ENCODE measurements at regions not wholly inside any gene's neighbourhood (a gene's known extent, or its start where the extent isn't known, plus 50 kb on each side); places are given as distances from the start of the nearest gene placed in this dataset.

DNA sequence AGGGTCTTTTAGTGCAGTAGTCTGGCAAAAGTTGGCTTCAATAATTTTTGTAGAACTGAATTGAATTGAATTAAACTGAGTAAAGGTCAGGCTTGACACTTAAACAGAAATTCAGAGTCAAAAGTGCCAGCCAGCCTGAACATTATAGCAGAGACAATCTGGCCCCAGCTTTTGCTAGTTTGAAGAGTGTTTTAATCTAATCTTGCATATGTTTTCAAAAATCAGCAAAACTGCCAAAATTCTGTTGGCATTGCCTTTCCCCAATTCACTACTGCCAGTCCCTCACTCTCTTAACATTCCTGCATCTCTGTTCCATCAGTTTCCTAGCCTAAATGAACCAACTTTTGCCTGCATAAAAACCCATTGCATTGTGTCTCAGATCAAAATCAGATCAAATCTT lies 403.8 kb downstream of the NUF2 start:
- in situ Hi-C loops (cut with HindIII; ENCODE audit: low sequenced_read_pairs): no loop called here

DNA sequence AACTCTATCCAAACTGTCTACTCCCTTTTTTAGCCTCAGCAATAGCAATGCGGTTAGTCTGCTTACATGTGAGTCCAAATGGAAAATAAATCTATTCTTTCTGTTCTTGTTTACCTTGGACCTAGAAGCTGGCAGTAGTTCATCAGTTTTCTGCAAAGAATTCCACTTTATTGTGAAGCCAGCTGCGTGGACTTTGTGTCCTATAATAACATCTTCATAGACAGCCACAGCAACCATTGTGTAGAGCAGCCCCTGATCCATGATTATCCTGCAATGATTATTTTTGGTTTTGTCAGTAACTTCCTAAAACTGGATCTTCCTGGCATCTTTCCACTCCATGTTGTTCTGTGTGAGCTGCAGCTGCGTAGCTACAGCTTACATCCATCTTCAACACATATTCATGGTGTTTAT lies 408.7 kb downstream of the NUF2 start:
- in situ Hi-C loops (cut with HindIII; ENCODE audit: low sequenced_read_pairs): no loop called here

DNA sequence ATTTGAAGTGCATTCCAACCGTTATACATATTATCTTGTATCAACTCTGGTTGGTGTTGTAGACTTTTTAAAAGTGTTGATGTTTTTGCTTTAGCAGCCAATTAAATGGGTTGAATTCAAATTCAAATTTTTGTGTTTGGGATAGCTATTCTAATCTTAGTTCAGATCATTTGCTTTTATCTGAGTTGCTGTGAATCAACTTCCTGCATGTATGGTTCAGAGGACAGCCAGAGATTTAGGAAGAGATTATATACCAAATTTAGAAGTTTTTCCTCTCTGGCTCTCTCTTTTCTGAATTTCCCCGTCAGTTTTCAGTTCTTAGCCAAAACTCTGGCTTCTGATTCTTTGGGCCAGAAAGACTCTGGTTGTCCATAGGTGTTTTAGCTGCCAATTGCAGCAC lies 415.5 kb downstream of the NUF2 start:
- in situ Hi-C loops (cut with HindIII; ENCODE audit: low sequenced_read_pairs): no loop called here

DNA sequence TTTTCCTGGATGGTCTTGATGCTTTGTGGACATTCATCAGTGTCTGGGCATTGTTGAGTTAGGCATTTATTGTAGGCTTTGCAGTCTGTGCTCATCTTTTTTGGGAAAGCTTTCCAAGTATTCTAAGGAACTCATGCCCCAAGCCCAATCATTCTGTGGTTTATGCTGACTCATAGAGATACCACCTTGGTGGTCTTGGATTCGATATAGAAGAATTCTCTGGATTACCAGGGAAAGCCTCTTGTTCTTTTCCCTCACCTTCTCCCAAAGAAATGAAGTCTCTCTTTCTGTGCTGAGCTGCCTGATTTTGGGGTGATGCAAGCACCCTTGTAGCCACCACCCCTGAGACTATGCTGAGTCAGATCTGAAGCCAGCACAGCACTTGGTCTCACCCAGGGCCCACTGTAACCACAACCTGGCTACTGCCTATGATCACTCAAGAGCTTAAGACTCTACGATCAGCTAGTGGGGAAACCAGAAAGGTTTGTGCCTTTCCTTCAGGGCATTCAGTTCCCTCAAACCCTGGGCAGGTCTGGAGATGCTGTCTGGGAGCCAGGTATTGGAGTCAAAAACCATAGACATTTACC lies 422.6 kb downstream of the NUF2 start:
- in situ Hi-C loops (cut with HindIII; ENCODE audit: low sequenced_read_pairs): no loop called here

DNA sequence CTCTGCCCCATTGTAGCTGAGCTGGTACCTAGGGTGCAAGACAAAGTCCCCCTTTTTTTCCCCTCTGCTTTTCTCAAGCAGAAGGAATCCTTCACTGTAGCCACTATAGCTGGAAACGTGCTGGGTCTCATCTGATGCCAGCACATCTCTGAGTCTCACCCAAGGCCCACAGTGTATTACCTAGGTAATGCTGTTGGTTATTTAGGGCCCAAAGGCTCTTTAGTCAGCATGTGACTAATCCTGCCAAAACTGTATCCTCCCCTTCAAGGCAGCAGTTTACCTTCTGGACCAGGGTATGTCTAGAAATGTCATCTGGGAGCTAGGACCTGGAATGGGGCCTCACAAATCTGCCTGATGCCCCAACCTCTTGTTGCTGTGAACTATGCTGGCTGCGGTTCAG lies 423.4 kb downstream of the NUF2 start:
- in situ Hi-C loops (cut with HindIII; ENCODE audit: low sequenced_read_pairs): no loop called here

DNA sequence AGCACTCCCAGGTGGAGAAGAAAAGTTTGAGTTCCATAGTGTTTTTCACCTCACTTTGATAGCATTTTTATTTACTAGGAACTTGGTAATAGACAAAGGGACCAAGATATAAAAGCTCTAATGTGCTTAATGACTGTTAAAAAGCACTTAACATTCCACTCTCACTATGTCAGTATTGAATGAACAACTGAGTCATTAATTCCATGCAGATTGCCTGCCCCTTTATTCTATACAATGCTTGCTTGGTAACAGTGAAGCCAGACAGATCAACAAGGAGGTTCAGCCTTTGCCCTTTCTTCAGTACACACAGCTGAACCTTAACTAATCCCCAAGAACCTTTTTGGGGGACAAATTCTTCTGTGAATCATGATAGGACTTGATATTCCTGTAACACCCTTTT lies 425.5 kb downstream of the NUF2 start:
- in situ Hi-C loops (cut with HindIII; ENCODE audit: low sequenced_read_pairs): no loop called here

DNA sequence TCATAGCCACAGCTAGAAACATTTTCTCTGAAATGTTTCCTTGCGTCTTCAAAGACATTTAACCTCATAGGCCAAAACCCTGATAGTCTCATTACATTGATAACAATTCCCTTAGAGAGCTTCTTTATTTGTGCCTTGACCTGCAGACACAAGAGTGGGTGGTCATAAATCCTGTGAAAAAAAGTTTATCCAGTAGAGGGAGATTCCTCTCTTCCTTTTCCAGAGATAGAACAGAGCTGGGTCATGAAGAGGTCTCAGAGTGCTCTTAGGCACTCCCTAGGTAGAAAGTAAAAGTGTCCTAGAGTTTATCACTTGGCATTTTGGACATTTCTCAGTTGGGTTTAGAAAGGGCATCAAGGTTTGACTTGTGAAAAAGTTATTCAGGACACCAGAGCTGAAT lies 426.1 kb downstream of the NUF2 start:
- in situ Hi-C loops (cut with HindIII; ENCODE audit: low sequenced_read_pairs): no loop called here

DNA sequence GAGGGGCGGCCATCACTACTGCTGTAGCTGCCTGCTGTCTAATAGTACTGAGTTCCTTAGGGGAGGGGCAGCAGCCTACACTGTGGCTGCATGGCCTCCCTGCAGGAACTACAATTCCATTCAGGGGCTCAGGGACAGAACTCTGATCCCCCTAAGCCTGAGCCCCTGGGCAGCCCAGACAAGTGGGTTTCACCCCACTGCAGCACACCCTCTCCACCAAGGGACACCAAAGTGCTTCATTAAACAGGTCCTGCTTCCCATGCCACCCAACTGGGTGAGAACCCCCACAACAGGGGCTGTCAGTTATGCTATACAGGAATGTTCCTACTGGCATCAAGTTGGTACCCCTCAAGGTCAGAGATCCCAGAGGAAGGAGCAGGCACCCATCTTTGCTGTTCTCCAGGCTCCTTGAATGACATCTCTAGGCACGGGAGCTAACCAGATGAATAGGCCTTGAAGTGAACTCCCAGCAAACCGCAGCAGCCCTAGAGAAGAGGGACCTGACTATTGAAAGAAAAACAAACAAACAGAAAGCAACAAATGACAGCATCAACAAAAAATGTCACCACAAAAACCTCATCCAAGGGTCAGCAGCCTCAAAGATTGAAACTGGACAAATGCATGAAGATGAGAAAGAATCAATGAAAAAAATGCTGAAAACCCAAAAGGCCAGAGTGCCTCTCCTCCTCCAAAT lies 437.4 kb downstream of the NUF2 start:
- in situ Hi-C loops (cut with HindIII; ENCODE audit: low sequenced_read_pairs): no loop called here

DNA sequence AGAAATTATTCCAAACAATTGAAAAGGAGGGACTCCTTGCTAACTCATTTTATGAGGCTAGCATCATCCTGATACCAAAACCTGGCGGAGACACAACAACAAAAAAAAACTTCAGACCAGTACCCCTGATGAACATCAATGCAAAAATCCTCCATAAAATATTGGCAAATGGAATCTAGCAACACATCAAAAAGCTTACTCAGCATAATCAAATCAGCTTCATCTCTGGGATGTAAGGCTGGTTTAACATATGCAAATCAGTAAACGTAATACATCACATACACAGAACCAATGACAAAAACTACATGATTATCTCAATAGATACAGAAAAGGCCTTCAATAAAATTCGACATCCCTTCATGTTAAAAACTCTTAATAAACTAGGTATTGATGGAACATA lies 440.1 kb downstream of the NUF2 start:
- in situ Hi-C loops (cut with HindIII; ENCODE audit: low sequenced_read_pairs): no loop called here

DNA sequence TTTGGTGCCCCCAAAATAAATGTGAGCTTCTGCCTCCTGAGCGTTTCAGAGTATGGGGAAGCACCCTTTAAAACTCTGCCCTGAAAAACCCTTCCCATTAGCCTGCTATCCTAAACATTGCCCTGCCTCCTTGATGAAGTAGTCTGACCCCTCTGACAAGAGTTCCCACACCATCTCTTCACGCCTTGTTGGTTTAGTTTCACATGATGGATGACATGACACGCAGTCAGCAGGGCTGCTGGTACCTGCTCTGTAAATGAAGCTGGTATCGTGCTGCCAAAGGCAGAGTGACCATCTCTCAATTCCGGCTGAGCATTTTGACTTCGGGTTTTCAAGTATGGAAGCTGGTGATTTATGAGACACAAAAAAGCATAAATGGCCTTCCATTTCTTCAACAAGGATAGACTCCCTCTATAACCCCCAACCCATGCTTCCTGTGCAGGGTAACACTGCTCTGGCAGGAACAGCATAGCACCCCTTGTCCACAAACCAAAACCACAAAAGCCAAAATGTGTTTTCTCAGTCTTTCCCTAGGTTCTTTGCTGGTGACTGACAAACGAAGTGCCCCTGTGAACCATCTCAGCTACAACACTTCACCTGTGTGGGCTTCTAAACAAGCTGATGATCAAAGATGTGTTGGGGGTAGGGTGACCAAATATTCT lies 444.6 kb downstream of the NUF2 start:
- in situ Hi-C loops (cut with HindIII; ENCODE audit: low sequenced_read_pairs): no loop called here

DNA sequence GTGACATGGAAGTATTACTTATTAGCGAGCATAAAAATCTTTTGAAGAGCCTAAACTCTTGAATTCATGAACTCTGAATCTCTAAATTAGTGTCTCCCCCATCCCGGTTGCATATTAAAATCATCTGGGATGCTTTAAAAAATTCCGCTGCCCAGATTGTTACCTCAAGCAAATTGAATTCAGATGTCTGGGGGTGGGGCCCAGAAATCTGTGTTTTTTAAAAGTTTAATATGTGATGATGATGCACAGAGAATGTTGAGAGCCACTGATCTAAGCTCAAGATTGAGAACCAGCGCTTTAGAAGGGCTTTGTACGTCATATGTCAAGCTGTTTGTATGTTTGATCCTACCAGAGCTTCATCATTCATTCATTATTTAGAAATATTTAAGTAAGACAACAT lies 446.8 kb downstream of the NUF2 start:
- in situ Hi-C loops (cut with HindIII; ENCODE audit: low sequenced_read_pairs): no loop called here

DNA sequence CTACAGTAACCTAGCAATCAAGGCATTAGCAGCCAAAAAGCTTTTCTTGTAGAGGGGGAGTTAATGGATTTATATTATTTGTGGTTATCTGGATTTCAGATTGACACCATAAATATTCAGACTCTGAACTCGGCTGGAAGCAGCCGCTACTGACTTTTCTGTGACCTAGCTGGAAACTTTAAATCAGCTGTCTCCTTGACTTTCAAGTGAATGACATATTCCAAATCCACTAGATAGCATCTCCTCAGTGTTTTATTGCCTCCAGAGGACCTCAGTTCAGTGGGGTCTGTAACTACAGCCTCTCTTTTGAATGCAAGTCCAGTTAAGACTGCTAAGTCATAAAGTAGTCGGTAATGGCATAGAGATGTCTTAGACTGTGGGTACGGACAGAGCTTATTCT lies 448.5 kb downstream of the NUF2 start:
- in situ Hi-C loops (cut with HindIII; ENCODE audit: low sequenced_read_pairs): no loop called here

DNA sequence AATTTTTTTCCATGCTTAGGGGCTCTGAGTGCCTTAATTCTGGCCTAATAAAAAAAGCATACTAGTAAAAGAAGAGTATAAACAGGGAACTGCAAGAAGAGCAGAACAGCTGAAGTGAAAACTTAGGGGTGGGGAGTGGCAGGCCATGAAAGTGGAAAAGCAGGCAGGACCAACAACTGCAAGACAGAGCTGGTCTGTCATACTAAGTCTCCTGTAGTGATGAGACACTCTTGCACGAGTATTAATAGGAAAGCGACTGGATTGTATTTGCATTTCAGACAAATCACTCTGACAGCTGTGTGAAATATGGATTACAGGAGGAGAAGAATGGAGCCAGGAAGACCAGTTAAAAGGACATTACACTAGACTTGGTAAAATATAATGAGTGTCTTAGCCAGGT lies 449.9 kb downstream of the NUF2 start:
- in situ Hi-C loops (cut with HindIII; ENCODE audit: low sequenced_read_pairs): no loop called here

DNA sequence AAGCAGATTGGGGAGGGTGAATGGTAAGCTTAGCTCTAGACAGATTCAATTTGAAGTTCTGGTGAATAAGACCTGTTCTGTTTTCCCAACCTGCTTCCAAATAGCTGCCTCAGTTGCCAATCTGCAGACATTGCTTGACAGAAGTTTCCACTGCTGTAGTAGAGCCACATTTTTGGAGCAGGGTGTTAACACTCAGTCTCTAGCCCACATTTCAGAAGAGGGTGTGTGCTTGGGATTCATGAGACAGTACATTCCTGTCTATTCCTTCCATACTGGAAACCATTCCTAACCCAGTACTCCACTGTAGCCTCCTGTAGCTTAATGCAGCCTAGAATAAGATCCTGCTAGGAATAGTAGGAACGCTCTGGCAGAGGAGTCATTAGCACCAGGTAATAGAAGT lies 450.5 kb downstream of the NUF2 start:
- in situ Hi-C loops (cut with HindIII; ENCODE audit: low sequenced_read_pairs): no loop called here

DNA sequence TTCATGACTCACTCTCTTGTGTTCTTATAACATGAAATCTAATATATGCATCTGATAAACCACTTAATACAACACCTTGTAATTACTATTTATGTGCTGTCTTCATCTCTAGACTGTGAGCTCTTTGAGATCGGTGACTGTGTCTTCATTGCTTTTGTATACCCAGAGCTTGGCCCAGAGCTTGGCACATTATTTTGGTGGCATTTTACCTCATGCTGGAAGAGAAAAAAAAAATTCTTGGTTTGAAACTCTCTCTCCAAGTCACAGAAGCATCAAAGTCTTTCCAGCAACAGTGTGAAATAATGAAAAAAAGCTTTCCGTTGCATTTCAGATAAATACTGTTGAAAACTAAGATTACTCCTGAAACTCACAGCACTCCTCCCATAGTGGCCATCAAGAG lies 451.6 kb downstream of the NUF2 start:
- in situ Hi-C loops (cut with HindIII; ENCODE audit: low sequenced_read_pairs): no loop called here

DNA sequence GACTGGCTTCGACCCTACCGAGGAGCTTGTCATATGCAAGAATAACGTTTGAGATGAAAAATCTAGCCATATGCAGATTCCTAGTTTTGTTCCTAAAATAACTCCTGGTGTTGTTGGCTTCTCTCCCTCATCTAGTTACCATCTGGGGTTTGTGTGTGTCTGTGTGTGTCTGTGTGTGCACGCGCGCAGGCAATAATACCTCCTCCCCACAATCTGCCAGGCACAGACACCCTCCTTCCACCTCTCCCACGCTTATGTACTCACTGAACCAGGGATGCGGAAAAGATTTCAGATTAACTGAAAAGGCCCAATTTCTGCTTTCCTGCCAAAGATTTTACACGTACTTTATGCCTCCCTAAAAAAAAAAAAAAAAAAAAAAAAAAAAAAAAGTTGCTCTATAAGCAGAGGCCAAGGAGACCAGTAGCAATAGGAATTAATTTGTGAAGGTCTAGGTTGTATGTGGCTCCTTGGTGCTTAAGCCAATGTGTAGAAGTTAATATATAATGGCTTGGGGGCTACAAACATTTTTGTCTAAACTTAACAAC lies 452.7 kb downstream of the NUF2 start:
- in situ Hi-C loops (cut with HindIII; ENCODE audit: low sequenced_read_pairs): no loop called here

DNA sequence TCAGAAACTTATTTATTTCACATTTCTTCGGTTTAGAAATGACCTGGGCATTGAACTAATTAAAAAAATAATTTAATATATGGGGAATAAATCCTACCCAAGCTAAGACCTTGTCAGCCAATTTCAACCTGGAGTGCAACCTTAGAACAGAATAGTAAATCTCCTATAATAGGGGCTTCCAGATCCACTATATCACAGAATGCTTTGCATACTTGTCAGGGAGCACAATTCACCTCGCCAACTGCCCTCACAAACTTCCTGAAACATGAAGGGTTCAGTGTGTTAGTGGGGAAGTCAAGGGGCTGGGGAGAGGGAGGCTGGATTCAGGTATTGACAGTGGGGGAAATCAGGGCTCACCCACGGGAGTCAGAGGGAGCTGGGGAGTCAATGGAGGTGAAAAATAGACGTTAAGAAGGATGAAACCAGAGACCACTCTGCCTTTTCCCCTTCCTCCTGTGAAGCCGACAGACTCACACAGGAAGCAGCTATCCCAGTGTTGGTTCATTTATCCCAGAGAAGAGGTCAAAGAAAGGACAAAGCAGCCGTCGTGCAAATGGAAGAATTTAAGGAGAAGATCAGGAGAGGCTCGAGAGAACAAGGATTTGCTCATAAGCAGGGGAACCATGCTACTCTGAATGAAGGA lies 453.3 kb downstream of the NUF2 start:
- in situ Hi-C loops (cut with HindIII; ENCODE audit: low sequenced_read_pairs): no loop called here

DNA sequence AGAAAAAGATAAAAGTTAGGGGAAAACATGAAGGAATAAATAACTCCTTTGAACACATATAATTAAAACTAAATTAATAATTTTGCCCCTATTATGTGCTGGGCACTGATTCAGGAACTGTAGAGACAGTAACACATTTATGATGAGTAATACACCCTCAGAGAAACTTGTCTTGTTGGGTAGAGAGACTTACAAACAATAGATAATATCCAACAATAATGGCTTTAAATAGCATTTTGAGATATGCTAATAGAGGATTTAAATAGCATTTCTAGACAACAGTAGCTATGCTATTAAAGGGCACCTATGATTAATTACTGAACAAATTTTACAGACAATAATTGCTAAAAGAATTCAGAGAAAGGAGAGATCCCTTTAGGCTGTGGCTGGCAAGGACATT lies 455.5 kb downstream of the NUF2 start:
- in situ Hi-C loops (cut with HindIII; ENCODE audit: low sequenced_read_pairs): no loop called here

DNA sequence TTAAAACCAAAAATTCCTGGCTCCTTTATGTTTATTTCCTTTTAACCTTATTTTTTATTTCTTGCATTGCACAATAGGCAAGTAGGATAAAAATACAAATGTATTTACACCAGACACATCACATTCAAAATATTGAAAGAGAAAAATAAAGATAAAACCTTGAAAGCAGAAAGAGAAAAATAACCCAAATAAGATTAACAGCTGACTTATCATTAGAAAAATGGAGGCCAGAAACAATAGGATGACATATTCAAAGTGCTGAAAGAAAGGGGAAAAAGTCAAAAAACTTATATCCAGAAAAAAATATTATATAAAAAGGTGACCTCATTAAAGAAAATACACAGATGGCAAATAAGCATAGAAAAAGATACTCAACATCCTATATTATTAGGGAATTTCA lies 459.4 kb downstream of the NUF2 start:
- in situ Hi-C loops (cut with HindIII; ENCODE audit: low sequenced_read_pairs): no loop called here

DNA sequence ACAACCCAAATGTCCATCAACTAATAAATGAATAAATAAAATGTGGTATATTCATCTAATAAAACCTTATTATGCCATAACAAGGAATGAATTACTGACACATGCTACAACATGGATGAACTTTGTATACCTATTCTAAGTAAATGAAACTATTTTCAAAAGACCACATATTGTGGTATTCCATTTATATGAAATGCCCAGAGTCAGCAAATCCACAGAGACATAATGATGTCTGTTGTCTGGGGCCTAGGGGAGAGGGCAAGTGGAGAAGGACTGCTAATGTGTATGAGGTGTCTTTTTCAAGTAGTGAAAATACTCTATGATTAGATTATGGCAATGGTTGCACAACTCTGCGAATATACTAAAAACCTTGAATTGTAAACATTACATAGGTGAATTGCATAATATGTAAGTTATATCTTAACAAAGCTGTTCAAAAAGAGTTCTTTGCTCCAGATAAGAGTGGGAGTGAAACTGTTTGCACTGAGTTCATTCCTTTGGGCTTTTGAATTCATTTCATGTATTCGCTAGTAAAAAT lies 464.2 kb downstream of the NUF2 start:
- in situ Hi-C loops (cut with HindIII; ENCODE audit: low sequenced_read_pairs): no loop called here

DNA sequence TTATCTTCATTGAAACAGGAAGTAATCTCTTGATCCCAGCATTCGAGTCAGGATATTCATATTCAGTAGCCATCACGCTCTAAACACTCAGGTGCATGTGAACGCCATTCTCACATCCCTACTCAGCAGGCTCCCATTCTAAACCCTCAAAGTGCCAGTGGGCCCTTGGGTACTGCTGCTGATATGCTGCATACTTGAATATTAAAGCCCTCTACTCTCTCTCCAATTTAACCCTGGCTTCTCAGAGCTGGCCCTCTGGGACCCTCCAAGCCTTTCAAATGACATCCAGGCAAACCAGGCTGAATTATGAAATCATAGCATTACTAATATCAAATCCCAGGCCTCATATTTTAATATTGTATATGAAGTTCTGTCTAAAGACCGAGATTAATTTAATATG lies 468.2 kb downstream of the NUF2 start:
- in situ Hi-C loops (cut with HindIII; ENCODE audit: low sequenced_read_pairs): no loop called here

DNA sequence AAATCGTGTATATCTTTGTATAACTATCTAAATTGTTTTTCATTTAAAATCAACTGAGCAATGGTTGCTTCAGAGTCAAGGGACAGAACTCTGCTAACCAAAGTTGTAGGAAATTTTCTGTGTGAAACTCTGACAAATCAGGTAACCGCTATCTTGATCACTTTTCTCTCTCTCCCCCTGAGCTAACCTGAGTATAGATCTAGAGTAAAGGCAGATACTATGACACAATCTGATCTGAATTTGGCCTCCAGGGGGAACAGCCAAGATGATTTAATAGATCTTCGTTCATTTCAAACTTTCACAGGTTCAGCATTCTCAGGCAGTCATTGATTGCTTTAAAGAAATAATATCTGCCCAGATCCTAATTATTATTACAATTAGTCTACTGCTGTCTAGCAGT lies 472.8 kb downstream of the NUF2 start:
- in situ Hi-C loops (cut with HindIII; ENCODE audit: low sequenced_read_pairs): no loop called here
